ENCODE measurements at regions not wholly inside any gene's neighbourhood (a gene's known extent, or its start where the extent isn't known, plus 50 kb on each side); places are given as distances from the start of the nearest gene placed in this dataset.

DNA sequence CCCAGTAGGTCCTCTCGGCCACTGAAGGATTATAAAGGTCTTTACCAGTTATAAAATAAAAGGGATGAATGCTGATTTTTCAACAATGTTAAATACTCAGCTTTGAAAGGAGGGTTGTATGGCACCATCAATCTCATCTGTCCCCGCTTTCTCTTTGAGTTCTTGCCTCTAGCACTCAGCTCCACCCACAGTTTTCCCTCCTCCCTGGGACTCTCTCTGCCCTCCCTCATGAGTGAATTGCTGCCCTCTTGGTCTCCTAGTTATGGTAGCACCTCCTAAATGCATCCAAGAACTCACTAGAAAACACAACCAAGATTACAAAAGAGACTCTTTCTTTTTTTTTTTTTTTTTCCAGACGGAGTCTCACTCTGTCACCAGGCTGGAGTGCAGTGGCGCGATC is 91.0 kb downstream of the TEX35 start:
- no peak for TF ChIP-seq YY1 (tag by site-specific recombination; IDR thresholded peaks at IDR 0.05)
- TF ChIP-seq ZNF366 (tag by site-specific recombination; conservative IDR thresholded peaks at IDR 0.05) = no peak
- no peak for TF ChIP-seq KLF8 (tag by site-specific recombination; IDR thresholded peaks at IDR 0.05)
- TF ChIP-seq, protein P1, sequence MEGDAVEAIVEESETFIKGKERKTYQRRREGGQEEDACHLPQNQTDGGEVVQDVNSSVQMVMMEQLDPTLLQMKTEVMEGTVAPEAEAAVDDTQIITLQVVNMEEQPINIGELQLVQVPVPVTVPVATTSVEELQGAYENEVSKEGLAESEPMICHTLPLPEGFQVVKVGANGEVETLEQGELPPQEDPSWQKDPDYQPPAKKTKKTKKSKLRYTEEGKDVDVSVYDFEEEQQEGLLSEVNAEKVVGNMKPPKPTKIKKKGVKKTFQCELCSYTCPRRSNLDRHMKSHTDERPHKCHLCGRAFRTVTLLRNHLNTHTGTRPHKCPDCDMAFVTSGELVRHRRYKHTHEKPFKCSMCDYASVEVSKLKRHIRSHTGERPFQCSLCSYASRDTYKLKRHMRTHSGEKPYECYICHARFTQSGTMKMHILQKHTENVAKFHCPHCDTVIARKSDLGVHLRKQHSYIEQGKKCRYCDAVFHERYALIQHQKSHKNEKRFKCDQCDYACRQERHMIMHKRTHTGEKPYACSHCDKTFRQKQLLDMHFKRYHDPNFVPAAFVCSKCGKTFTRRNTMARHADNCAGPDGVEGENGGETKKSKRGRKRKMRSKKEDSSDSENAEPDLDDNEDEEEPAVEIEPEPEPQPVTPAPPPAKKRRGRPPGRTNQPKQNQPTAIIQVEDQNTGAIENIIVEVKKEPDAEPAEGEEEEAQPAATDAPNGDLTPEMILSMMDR (tag by site-specific recombination; IDR thresholded peaks at IDR 0.05) = no peak
- TF ChIP-seq, protein P2, sequence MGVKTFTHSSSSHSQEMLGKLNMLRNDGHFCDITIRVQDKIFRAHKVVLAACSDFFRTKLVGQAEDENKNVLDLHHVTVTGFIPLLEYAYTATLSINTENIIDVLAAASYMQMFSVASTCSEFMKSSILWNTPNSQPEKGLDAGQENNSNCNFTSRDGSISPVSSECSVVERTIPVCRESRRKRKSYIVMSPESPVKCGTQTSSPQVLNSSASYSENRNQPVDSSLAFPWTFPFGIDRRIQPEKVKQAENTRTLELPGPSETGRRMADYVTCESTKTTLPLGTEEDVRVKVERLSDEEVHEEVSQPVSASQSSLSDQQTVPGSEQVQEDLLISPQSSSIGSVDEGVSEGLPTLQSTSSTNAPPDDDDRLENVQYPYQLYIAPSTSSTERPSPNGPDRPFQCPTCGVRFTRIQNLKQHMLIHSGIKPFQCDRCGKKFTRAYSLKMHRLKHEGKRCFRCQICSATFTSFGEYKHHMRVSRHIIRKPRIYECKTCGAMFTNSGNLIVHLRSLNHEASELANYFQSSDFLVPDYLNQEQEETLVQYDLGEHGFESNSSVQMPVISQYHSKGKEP (tag by site-specific recombination; IDR thresholded peaks at IDR 0.05) = no peak

All from HEK293 (cell line).